Non-pigmented ciliary epithelial cell (primary cell): ENCODE measurements at regions not wholly inside any gene's neighbourhood (a gene's known extent, or its start where the extent isn't known, plus 50 kb on each side); places are given as distances from the start of the nearest gene placed in this dataset.

Experiments used
- DNase-seq: peaks from one replicate; pipeline ENCODE4 v3.0.0-alpha.2; 2010; ENCODE audit warnings: low read depth

DNA sequence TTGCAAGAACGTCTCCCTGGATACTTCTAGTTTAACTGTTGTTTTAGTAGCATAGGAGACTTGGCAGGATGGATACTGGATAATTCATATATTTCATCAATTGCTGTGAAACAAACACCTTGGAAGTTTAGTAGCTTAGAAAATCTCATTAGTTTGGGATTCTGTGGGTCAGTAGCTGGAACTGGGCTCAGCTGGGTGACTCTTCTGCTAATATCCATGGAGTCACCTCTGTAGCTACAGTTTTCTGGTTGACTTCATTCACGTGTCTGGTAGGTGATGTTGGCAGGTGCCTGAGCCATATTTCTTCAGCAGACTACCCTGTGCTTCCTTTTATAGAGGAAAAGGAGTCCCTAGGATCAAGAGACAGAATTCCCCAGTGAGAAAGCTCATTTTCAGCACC lies 208.9 kb upstream of the PFKP start:
- DNase-seq, result no peak

DNA sequence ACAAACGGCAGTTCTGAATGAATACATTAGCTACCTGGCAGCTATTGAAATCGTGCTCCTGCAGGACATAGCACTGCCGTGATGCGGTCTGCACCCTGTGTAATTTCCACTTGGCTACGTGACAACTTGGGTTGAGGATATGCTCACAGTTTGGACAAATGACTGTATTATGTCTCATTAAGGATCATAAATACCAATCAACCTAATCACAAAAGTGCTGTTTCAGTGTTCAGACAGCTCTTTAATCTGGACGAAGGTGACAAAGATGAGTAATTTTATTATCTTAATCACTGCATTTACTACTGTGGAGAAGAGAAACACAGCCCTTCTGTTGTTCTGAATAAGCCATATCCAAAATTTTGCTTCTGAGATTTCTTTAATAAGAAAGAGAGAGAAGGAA lies 210.8 kb upstream of the PFKP start:
- no peak for DNase-seq

DNA sequence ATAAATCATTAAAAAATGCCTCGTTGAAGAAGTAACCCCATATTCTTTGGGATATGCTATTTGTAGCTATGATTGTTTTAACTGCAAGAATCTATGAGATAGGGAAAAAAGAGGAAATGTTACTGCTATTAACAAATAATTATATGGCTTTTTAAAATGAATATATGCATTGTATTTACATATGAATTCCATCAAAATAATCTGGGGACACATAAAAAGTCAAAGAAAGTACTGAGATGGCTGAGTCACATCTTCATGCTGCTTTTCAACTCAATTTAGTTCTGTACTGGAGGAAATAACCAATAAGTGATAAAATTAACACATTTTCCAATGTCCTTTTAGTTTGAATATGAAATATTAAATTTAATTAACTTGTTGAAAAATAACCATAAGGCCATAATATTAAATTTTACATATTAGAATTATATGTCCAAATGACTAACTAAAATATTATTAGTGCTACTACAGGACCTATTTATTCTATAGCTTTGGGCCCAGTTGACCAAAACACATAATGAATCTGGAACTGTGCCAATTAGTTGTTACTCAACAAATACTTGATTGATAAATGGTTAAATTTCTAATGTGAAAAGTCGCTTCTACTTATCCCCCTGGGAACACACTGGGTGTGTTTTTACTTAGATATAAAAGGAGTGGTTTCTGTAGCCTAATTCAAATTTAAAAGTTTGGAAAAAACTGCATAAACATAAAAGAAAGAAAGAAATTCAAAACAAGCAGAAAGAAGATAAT lies 214.6 kb upstream of the PFKP start:
- DNase-seq, result no peak

GRCh38 chr10:2851566-2851965 lies 215.8 kb upstream of the PFKP start:
- no peak for DNase-seq

GRCh38 chr10:2850202-2850601 lies 217.1 kb upstream of the PFKP start:
- DNase-seq, result no peak

GRCh38 chr10:2844925-2845324 lies 222.4 kb upstream of the PFKP start:
- no peak for DNase-seq

- DNase-seq, result no peak
These were observed 228.1 kb upstream of the PFKP start for GRCh38 chr10:2839081-2839725.

DNA sequence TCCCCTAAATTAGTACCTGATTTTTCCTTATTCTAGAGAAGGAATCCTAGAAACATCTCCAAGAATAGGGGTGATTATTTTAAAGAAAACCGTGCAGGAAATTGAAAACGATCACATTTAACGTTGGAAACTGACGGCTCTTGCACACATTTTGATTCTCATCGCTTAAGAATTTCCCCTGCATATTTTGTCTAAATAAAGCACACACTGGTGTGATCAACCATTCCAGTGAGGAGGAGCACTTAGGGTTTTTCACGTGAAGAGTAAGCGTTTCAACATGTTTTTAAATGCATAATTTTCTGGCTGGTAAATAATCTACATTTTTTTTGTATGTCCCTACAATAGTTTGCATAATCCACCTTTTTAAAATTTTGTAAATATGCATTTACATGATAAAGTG lies 229.7 kb upstream of the PFKP start:
- DNase-seq, result no peak

DNA sequence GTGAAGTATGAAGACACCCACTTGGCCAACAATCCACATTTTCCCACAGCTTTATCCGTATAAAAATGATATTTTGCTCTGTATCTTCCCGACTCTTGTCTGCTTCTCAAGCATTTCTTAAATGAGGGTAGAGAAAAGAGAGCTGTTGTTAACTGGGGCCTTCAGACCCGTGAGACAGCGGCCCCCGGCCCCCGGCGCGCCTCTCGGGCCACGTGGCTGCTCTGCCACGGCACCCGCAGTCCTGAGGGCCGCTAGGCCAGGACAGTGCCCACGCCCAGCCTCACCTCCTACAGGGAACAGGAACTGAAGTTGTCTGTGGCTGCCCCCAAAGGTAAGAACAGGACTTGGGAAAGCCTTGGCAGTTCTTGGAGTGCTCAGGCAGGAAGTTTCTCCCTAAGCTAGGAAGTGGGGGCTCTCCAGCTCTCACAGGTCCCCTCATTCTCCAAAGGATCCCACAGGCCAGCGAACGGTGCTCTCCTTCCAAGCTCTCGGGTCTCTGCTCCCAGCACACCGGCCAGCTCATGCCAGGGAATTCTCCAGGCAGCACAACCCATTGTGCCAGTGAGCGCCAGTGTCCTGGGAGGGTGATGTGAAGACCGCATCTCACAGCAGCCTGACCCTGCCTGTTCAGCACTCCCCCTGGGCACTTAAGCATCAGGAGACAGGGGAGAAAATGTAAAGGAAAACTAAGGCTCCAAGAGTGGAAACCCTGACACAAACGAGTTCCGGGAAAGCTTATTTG lies 230.3 kb upstream of the PFKP start:
- DNase-seq, result no peak

DNA sequence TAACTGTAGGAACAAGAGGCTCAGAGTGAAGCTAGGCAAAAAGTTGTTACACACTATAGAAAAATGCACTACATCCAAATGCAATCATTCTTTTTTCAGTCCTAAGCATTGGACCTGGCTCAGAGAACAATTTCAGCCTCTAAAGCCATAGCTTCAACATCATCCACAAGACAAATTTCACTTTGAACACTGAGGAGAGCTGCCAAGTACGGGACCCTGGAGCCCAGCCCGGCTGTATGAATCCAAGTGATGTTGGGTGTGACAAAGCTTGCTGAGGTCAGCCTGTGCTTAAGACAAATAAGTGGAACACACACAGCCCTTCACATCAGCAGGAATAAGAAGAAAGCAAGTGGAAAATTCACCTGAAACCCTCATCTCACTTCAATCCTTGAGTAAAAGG lies 233.1 kb upstream of the PFKP start:
- no peak for DNase-seq

- DNase-seq, result no peak
These were observed 235.8 kb upstream of the PFKP start for GRCh38 chr10:2831509-2831908.

DNA sequence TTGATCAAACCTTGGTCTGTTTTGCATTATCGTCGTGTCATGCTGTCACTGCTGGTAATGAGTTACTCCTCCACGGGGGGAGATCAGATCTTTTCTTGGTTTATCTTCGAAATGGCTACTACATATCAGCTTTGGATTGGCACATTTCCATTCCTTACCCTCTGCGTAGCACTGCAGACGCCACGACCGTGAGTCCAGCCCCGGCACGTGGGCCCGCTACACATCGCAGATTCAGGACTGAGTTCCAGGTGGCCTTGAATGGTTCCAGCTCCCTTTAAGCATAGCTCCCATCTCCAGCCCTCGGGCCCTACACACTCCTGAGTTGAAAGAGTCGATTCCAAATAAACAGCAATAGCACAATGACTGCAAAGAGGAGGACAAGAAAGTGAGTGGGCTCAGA lies 238.6 kb upstream of the PFKP start:
- no peak for DNase-seq

DNA sequence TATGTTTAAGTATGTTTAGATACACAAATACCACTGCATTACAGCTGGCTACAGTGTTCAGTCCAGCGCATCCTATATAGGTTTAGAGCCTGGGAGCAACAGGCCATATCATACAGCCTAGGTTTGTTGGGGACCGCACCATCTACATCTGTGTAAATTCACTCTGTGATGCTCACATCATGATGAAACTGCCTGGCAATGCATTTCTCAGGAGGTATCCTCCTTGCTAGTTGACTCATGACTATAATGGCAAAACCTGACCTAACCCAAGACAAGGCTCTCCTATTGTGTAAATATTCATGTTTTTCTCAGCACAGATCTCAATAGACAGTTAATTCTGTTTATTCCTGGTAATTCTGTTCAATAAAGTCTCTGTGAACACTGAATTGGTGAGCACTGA lies 240.7 kb upstream of the PFKP start:
- DNase-seq, result no peak

GRCh38 chr10:2825841-2826240 lies 241.5 kb upstream of the PFKP start:
- DNase-seq, result no peak

- DNase-seq, result peak; percentile 3
These were observed 249.3 kb upstream of the PFKP start for GRCh38 chr10:2817940-2818636.

DNA sequence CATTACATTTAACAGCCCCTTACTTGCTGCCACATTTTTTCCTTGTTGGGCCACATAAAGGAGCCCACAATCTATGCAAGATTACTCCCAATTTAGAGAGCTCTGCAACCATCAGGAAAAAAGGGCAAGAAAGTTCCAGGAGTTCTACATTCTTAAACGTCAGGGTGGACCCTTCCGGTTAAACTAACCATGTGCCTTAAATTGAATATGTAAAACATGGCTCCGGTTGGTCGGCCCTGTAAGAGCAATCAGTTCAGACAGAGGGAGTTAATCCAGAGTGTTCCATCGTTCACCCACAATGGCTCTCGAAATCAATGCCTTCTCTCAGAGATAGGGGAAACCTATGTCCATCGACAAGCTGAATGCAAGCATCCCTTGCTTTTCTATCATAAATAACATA lies 253.7 kb upstream of the PFKP start:
- no peak for DNase-seq

DNA sequence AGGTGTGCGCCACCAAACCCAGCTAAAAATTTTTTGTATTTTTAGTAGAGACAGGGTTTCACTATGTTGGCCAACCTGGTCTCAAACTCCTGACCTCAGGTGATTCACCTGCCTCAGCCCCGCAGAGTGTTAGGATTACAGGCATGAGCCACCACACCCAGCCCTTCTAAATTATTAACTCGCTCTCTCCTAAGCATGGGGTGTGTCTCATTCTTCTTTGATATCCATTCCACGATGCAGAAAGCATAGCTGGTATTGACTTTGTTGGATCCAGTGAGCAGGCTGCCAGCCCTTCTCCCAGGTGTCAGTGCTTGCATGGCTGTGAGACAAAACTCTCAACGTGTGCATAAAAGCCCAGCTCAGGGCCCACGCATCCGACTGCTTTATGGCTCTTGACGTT lies 254.1 kb upstream of the PFKP start:
- DNase-seq, result no peak

GRCh38 chr10:2812631-2813030 lies 254.7 kb upstream of the PFKP start:
- no peak for DNase-seq

- DNase-seq, result no peak
These were observed 267.2 kb upstream of the PFKP start for GRCh38 chr10:2800178-2800577.

GRCh38 chr10:2798336-2799022 lies 268.9 kb upstream of the PFKP start:
- DNase-seq, result no peak

- no peak for DNase-seq
These were observed 275.4 kb upstream of the PFKP start for GRCh38 chr10:2791774-2792443.
